KG1 (cell line): ENCODE measurements at regions not wholly inside any gene's neighbourhood (a gene's known extent, or its start where the extent isn't known, plus 50 kb on each side); places are given as distances from the start of the nearest gene placed in this dataset.

Source experiments
- DNase-seq: peaks from one replicate; lab custom pipeline; 2025; lab: John Stamatoyannopoulos, UW

- no peak for DNase-seq
Measured at GRCh38 chr2:221289389-221289788, 282.7 kb downstream of the EPHA4 start.

GRCh38 chr2:221289846-221290245 is 282.3 kb downstream of the EPHA4 start:
- DNase-seq: no peak

- no peak for DNase-seq
Measured at GRCh38 chr2:221293949-221294742, 278.0 kb downstream of the EPHA4 start.

- DNase-seq: no peak
Measured at GRCh38 chr2:221304916-221305315, 267.2 kb downstream of the EPHA4 start.

- DNase-seq: no peak
Measured at GRCh38 chr2:221308507-221309066, 263.5 kb downstream of the EPHA4 start.

DNA sequence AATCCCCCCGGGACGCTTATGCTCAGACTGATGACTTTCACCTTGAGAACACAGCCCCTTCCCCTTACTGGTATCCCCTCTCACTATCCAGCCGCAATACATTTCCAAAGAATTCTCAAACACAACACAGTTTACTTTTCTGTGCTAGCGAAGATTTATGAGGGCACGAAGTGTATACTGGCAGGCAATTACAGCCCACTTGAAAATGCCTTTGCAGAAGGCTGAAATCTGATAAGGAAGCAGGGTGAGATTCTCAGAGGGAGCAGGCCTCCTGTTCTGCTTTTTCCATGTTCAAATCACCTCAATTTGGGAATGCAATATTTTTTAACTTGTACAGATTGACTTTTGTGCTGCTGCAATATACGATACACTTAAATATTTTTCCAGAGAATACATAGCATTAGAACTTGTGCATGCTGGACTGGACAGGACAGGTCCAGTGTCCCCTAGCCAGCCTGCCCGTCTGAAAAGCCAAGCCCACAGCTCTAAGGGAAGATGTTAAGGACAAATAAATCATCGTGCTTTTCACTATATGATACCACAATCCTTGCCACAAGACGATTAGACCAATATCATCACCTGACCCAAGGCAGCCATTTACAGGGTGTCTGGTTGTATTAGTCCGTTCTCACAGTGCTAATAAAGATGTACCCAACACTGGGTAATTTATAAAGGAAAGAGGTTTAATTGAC is 262.1 kb downstream of the EPHA4 start:
- no peak for DNase-seq

DNA sequence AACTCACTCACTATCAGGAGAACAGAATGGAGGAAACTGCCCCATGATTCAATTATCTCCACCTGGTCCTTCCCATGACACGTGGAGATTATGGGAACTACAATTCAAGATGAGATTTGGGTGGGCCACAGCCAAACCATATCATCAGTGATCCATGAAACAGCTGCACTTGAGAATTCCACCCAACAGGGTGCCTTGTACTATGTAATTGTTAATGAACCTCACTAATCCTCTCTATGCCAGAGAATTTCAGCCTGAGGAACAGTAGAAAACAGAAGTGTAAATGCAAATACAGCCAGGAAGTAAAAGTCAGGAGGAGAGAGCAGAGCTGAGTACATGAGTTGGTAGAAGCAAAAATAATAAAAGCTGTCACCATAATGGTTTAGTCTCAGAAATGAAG is 261.4 kb downstream of the EPHA4 start:
- DNase-seq: no peak

DNA sequence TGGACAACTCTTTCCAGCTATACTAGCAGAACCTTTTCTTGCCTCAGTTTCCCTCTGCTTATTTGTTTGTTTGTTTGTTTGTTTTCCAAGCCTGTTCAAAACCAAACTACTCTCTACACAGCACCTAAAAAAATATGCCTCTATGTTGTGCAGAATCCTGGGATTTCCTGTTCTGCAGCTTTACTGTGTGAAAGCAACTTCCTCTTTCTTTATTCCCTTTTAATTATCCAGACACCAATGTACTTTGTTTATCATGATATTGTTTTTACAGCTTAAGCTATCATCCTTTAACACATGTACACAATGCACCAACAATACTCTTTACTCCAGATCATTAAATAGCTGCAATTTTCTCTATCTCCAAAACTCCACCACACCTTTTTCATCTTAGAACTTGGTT is 259.5 kb downstream of the EPHA4 start:
- no peak for DNase-seq

DNA sequence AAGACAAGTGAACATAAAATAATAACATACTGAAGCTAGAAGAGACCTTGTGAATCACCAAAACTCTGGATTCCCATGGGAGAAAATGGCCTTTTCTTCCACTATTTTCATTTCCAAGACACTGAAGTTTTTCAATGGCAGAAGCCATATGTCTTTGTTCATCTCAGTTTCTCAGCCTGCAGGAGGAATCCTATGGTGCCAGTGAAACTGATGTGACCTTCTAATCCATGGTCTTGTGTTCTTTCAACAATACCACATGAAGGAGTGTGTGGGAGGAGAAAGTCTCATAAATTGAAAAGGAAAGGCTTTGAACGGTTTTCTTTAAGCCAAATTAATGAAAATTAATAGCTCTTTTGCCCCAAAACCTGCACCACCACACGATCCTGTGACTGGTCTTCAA is 257.3 kb downstream of the EPHA4 start:
- no peak for DNase-seq

- DNase-seq: no peak
Measured at GRCh38 chr2:221318376-221319130, 253.6 kb downstream of the EPHA4 start.

DNA sequence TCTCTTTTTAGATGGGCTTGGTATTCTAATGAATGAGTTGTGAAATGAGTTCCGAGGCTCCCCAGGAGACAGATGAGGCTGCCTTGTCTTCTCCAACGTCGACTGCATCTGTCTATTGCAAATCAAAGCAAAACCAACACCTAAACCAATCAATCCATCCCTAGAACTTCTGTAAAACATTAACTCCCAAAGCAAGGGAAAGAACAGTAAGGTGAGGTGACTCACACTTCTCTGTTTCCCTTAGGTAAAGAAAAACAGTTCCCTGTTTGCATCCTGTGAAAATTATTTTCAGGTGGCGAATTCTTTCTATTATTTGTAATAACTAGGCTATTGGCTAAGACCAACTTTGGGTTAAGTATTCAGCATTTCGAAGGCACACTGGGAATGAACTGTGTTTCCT is 249.4 kb downstream of the EPHA4 start:
- no peak for DNase-seq

DNA sequence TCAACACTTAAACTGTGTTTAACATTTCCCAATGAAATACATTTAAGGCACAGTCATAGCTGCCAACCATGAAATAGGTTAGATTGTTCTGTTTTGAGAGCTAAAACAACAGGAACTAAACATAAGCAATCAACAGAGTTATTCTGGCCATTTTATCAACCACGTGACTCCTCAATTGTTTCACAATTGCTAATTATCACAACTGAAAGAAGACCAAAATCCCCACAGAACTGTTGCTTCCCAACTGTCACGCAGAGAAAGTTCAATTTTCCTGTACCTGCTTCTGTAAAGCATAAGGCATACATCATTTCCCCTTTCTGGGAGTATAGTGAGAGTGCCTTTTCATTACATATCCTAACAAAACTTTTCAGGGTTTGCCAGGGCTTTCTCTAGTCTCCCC is 248.6 kb downstream of the EPHA4 start:
- no peak for DNase-seq

- no peak for DNase-seq
Measured at GRCh38 chr2:221330436-221330835, 241.7 kb downstream of the EPHA4 start.

GRCh38 chr2:221334481-221335218 is 237.5 kb downstream of the EPHA4 start:
- DNase-seq: no peak

- DNase-seq: no peak
Measured at GRCh38 chr2:221335219-221335752, 236.8 kb downstream of the EPHA4 start.

- no peak for DNase-seq
Measured at GRCh38 chr2:221336967-221337366, 235.1 kb downstream of the EPHA4 start.

GRCh38 chr2:221337957-221338685 is 234.0 kb downstream of the EPHA4 start:
- no peak for DNase-seq

DNA sequence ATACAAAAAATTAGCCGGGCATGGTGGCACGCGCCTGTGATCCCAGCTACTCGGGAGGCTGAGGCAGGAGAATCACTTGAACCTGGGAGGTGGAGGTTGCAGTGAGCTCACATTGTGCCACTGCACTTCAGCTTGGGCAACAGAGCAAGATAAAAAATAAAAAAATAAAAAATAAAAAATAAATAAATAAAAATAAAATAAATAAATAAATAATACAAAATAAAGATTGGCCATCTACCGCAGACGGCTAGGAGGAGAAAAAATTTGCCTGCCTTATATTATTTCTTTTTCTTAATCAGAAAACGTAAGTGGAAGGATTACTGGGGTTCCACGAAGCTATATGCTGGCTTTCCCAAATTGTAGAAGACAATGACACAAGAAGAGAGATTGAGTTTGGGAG is 229.7 kb downstream of the EPHA4 start:
- DNase-seq: no peak

DNA sequence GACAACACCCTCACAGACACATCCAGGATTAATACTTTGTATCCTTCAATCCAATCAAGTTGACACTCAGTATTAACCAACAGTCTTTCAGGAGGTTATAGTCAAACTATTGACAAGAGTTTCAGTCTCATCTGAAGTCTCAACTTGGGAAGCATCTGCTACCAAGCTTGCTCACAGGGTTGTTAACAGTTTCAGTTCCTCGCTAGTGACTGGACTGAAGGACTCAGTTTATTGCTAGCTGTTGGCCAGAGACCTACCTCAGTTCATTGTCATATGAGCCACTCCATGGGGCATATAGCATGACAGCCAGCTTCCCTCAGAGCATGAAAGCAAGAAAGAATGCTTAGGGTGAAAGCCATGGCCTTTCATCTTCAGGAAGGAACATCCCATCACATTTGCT is 228.6 kb downstream of the EPHA4 start:
- no peak for DNase-seq

GRCh38 chr2:221345516-221345915 is 226.6 kb downstream of the EPHA4 start:
- no peak for DNase-seq

GRCh38 chr2:221346411-221346810 is 225.7 kb downstream of the EPHA4 start:
- DNase-seq: no peak
